GM19395 (cell line): ENCODE measurements at regions not wholly inside any gene's neighbourhood (a gene's known extent, or its start where the extent isn't known, plus 50 kb on each side); places are given as distances from the start of the nearest gene placed in this dataset.

Experiments
- ATAC-seq: cut with Tn5 transposase; IDR thresholded peaks from one replicate; pipeline ENCODE4 v1.9.1; 2021; ENCODE audit warnings: mild to moderate bottlenecking, moderate library complexity; ENCODE audit not compliant: unreplicated experiment

GRCh38 chr11:106399624-106400023, 322.2 kb downstream of the AASDHPPT start:
- ATAC-seq = no peak

GRCh38 chr11:106400949-106401570, 323.6 kb downstream of the AASDHPPT start:
- no peak for ATAC-seq

GRCh38 chr11:106403751-106404150, 326.3 kb downstream of the AASDHPPT start:
- ATAC-seq = no peak

GRCh38 chr11:106409222-106409621, 331.8 kb downstream of the AASDHPPT start:
- no peak for ATAC-seq

- no peak for ATAC-seq
These were observed 332.2 kb downstream of the AASDHPPT start for GRCh38 chr11:106409671-106410070.

- no peak for ATAC-seq
These were observed 333.4 kb downstream of the AASDHPPT start for GRCh38 chr11:106410902-106411301.

GRCh38 chr11:106413222-106413621, 335.8 kb downstream of the AASDHPPT start:
- ATAC-seq = no peak

GRCh38 chr11:106415510-106415909, 338.0 kb downstream of the AASDHPPT start:
- ATAC-seq = no peak

GRCh38 chr11:106418791-106419190, 341.3 kb downstream of the AASDHPPT start:
- ATAC-seq = no peak

- ATAC-seq = no peak
These were observed 342.7 kb downstream of the AASDHPPT start for GRCh38 chr11:106420048-106420665.

- ATAC-seq = no peak
These were observed 343.2 kb downstream of the AASDHPPT start for GRCh38 chr11:106420686-106421085.

GRCh38 chr11:106421676-106422292, 344.3 kb downstream of the AASDHPPT start:
- ATAC-seq = no peak

- no peak for ATAC-seq
These were observed 345.1 kb downstream of the AASDHPPT start for GRCh38 chr11:106422583-106422982.

- ATAC-seq = no peak
These were observed 346.6 kb downstream of the AASDHPPT start for GRCh38 chr11:106424111-106424510.

- no peak for ATAC-seq
These were observed 348.4 kb downstream of the AASDHPPT start for GRCh38 chr11:106425819-106426218.

GRCh38 chr11:106426696-106427095, 349.2 kb downstream of the AASDHPPT start:
- no peak for ATAC-seq

- no peak for ATAC-seq
These were observed 350.3 kb downstream of the AASDHPPT start for GRCh38 chr11:106427736-106428135.

GRCh38 chr11:106442032-106442431, 364.6 kb downstream of the AASDHPPT start:
- no peak for ATAC-seq

- no peak for ATAC-seq
These were observed 368.8 kb downstream of the AASDHPPT start for GRCh38 chr11:106446302-106446701.

- no peak for ATAC-seq
These were observed 369.5 kb downstream of the AASDHPPT start for GRCh38 chr11:106446955-106447354.

- no peak for ATAC-seq
These were observed 370.2 kb downstream of the AASDHPPT start for GRCh38 chr11:106447631-106448191.

- no peak for ATAC-seq
These were observed 372.3 kb downstream of the AASDHPPT start for GRCh38 chr11:106449763-106450162.
